ENCODE measurements at regions not wholly inside any gene's neighbourhood (a gene's known extent, or its start where the extent isn't known, plus 50 kb on each side); places are given as distances from the start of the nearest gene placed in this dataset.

- no peak for TF ChIP-seq CTCF (IDR thresholded peaks at IDR 0.05)
- no peak for TF ChIP-seq POLR2A (IDR thresholded peaks at IDR 0.05)
Observed at GRCh38 chr5:23234197-23234596, 273.2 kb upstream of the PRDM9 start.
